ENCODE measurements at regions not wholly inside any gene's neighbourhood (a gene's known extent, or its start where the extent isn't known, plus 50 kb on each side); places are given as distances from the start of the nearest gene placed in this dataset.

DNA sequence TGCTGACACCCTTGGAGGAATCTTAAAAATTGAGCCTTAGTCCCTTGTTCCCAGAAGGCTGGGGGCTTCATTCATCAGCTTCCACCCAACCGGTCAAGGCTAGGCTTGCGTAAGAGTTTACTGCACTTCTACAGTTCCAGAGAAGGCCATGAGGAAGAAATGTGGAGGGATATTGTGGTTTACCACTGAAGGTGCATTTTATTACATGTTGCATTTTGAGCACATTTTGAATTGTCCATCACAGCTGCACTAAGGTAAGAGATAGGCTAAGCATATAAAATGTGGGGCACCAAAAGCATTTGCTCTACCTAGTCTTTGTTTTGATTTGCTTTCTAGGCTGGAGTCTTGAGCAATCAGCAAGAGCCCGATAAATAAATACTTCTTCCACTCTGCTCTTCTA lies 167.1 kb upstream of the PAPPA start:
- intact Hi-C loops (cut with DNase I): loop anchor here in 1 of 10 donors (10.0 kb wide), 1 partner anchor 82 kb away; no protein-coding TSS in a partner anchor
- Histone ChIP-seq H3K4me3 (no peak overlapping the region), H3K9me3 (no peaks in the 10 kb centered on the region), H3K4me1 (no peaks in the 10 kb centered on the region), H3K36me3 (no peaks in the 10 kb centered on the region), H3K27ac (no peak overlapping the region), H3K27me3 (no peaks in the 10 kb centered on the region)
- 88 to 97% (median 95%) methylated on average over 3 of the region's 3 CpGs for WGBS, 4 donors
- ATAC-seq: no peak
- TF ChIP-seq, protein P1, sequence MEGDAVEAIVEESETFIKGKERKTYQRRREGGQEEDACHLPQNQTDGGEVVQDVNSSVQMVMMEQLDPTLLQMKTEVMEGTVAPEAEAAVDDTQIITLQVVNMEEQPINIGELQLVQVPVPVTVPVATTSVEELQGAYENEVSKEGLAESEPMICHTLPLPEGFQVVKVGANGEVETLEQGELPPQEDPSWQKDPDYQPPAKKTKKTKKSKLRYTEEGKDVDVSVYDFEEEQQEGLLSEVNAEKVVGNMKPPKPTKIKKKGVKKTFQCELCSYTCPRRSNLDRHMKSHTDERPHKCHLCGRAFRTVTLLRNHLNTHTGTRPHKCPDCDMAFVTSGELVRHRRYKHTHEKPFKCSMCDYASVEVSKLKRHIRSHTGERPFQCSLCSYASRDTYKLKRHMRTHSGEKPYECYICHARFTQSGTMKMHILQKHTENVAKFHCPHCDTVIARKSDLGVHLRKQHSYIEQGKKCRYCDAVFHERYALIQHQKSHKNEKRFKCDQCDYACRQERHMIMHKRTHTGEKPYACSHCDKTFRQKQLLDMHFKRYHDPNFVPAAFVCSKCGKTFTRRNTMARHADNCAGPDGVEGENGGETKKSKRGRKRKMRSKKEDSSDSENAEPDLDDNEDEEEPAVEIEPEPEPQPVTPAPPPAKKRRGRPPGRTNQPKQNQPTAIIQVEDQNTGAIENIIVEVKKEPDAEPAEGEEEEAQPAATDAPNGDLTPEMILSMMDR (IDR thresholded peaks at IDR 0.05): no peak
- no peak for TF ChIP-seq POLR2A (IDR thresholded peaks at IDR 0.05)
- no peak for DNase-seq

DNA sequence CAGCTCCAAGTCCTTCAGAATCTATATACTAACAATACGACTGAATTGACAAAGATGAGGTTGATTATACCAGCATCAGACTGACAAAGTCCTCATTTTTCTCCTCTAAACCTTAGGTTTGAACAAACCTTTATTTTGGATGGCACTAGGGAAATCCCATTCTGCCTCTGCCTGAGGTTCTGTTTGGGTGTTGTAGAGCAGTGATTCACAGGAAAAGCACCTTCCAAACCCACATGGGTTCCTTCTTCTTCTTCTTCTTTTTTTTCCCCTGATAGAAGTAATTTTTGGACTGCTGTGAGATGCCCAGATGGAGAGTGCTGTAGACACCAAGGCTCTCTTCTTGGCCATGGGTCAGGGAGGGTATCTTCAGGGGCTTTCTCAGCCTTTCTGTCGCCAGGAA lies 164.9 kb upstream of the PAPPA start:
- no peak for TF ChIP-seq POLR2A (IDR thresholded peaks at IDR 0.05)
- TF ChIP-seq, protein P1 (IDR thresholded peaks at IDR 0.05): no peak
- Histone ChIP-seq H3K27ac (no peak overlapping the region), H3K27me3 (no peaks in the 10 kb centered on the region), H3K9me3 (no peaks in the 10 kb centered on the region), H3K4me3 (no peak overlapping the region), H3K36me3 (no peaks in the 10 kb centered on the region), H3K4me1 (no peaks in the 10 kb centered on the region)
- WGBS, 4 donors: 78 to 89% (median 82%) methylated on average over 2 of the region's 2 CpGs
- DNase-seq (no peak), ATAC-seq (no peak)
- intact Hi-C loops (cut with DNase I): loop anchor here in 1 of 10 donors (10.0 kb wide), 1 partner anchor 84 kb away; no protein-coding TSS in a partner anchor

DNA sequence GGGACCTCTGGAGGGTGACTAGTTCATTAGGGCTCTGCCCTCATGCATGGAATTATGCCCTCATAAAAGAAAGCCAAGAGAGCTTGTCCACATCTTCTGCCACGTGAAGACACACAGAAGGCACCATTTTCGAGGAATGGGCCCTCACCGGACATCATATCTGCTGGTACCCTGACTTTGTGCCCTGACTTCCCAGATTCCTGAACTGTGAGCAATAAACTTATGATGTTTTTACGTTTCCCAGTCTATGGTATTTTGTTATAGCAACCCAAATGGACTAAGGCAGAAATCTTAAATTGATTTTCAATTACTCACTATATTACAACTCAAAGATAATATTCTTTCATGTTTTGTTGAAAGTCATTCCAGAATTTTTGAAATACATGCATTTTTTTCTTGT lies 163.8 kb upstream of the PAPPA start:
- H3K4me3 ChIP-seq: no peak overlapping the region
- ATAC-seq (no peak), DNase-seq (no peak)
- no peaks in the 10 kb centered on the region for H3K27me3 ChIP-seq
- H3K4me1 ChIP-seq: no peaks in the 10 kb centered on the region
- 76 to 84% (median 81%) methylated on average over 4 of the region's 4 CpGs for WGBS, 4 donors
- no peak overlapping the region for H3K27ac ChIP-seq
- TF ChIP-seq, protein P1 (IDR thresholded peaks at IDR 0.05): no peak
- no peak for TF ChIP-seq POLR2A (IDR thresholded peaks at IDR 0.05)
- no peaks in the 10 kb centered on the region for H3K36me3 ChIP-seq
- H3K9me3 ChIP-seq: no peaks in the 10 kb centered on the region
- intact Hi-C loops (cut with DNase I): loop anchor here in 1 of 10 donors (10.0 kb wide), 1 partner anchor 85 kb away; no protein-coding TSS in a partner anchor

DNA sequence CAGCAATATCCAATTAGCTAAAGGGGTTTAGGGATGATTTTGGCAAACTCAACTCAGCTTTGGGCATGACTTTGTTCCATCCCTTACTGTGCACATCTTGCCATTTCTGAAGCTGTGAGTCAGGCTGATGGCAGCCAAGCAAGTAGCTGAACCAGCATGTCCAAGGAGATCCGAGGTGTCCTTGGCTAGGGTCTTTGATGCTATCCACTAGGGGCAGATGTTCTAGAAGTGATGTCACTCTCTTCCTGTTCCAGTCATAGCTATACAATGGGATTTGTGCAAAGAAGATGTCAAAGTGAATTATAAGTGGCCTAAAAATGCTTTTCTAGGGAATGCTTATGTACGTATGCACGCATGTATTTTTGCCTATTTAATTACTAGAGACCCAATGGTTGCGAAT lies 160.8 kb upstream of the PAPPA start:
- intact Hi-C loops (cut with DNase I): no loop called here
- 82 to 88% (median 84%) methylated on average over 4 of the region's 4 CpGs for WGBS, 4 donors
- no peak overlapping the region for H3K27ac ChIP-seq

More for the DNA sequence above, 160.8 kb upstream of the PAPPA start:
- H3K4me3 ChIP-seq: no peak overlapping the region
- H3K4me1 ChIP-seq: no peaks in the 10 kb centered on the region
- TF ChIP-seq, protein P1 (IDR thresholded peaks at IDR 0.05): no peak
- no peak for TF ChIP-seq POLR2A (IDR thresholded peaks at IDR 0.05)
- no peaks in the 10 kb centered on the region for H3K27me3 ChIP-seq
- no peaks in the 10 kb centered on the region for H3K36me3 ChIP-seq
- H3K9me3 ChIP-seq: no peaks in the 10 kb centered on the region
- ATAC-seq (no peak), DNase-seq (no peak)
